ENCODE measurements at regions not wholly inside any gene's neighbourhood (a gene's known extent, or its start where the extent isn't known, plus 50 kb on each side); places are given as distances from the start of the nearest gene placed in this dataset.

GRCh38 chr12:94781835-94782234 is 131.5 kb upstream of the TMCC3 start:
- DNase-seq (ENCODE audit: low spot score): no peak

GRCh38 chr12:94779485-94779884 is 129.1 kb upstream of the TMCC3 start:
- DNase-seq (ENCODE audit: low spot score): no peak

GRCh38 chr12:94777936-94778335 is 127.6 kb upstream of the TMCC3 start:
- DNase-seq (ENCODE audit: low spot score): no peak

GRCh38 chr12:94775710-94776109 is 125.4 kb upstream of the TMCC3 start:
- no peak for DNase-seq (ENCODE audit: low spot score)

- no peak for DNase-seq (ENCODE audit: low spot score)
Observed at GRCh38 chr12:94771741-94772140, 121.4 kb upstream of the TMCC3 start.

- no peak for DNase-seq (ENCODE audit: low spot score)
Observed at GRCh38 chr12:94771199-94771598, 120.8 kb upstream of the TMCC3 start.

- DNase-seq (ENCODE audit: low spot score): no peak
Observed at GRCh38 chr12:94770791-94771190, 120.4 kb upstream of the TMCC3 start.

GRCh38 chr12:94769776-94770759 is 119.7 kb upstream of the TMCC3 start:
- no peak for DNase-seq (ENCODE audit: low spot score)

DNA sequence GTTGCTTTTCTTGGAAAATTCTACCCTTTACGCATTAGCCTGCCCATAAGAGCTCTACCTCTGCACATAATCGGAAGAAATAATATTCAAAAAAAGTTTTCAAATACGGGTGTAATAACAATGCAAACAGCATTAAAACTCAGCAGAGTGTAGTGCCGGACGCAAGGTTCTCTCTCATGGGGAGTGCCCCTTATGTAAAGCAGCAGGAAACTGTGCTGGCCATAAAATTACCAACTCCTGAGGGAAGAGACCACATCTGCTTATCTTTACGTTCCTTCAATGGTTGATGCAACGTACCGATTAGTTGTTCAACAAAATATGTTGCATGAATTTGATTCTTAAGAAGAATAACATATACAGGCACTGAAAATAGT is 118.7 kb upstream of the TMCC3 start:
- no peak for DNase-seq (ENCODE audit: low spot score)

- DNase-seq (ENCODE audit: low spot score): no peak
Observed at GRCh38 chr12:94768398-94769046, 118.2 kb upstream of the TMCC3 start.

- no peak for DNase-seq (ENCODE audit: low spot score)
Observed at GRCh38 chr12:94767956-94768355, 117.6 kb upstream of the TMCC3 start.

- DNase-seq (ENCODE audit: low spot score): no peak
Observed at GRCh38 chr12:94766397-94766796, 116.0 kb upstream of the TMCC3 start.

DNA sequence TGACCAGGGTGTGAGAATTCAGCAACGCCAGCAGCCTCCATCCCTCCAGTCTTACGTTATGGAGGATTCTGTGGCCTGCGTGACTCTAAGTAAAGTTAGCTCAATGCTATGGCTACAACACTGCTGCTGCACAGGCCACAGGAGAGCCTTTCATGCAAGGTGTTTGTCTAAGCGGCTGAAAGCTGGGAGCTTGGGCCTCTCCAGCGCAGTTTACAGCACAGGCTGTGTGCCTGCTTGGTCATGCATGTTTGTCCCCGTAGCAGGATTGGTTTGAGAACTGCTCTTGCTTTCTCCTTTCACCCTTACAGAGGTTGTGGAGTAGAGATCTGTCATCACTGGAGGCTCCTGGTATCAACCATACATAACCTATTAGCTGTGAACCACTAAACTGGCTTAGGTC is 113.1 kb upstream of the TMCC3 start:
- no peak for DNase-seq (ENCODE audit: low spot score)

- no peak for DNase-seq (ENCODE audit: low spot score)
Observed at GRCh38 chr12:94762943-94763342, 112.6 kb upstream of the TMCC3 start.

- no peak for DNase-seq (ENCODE audit: low spot score)
Observed at GRCh38 chr12:94762259-94762942, 112.0 kb upstream of the TMCC3 start.

- DNase-seq (ENCODE audit: low spot score): no peak
Observed at GRCh38 chr12:94761559-94761958, 111.2 kb upstream of the TMCC3 start.

DNA sequence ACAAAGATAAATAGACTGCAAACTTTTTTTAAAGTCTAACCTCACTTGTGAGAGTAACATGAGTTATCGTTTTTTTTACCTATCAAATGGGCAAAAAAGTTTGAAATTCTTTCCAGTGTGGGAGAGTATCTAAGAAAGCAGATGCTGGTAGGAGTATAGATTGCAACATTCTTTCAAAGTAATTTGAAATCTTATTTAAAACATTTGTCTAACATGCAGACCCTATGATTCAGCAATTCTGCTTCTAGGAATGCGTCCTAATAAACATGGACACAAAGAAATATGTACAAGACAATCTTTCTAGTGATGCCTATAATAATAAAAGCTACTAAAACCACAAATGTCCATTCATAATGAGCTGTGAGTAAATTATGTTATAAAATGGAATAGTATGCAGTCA is 110.4 kb upstream of the TMCC3 start:
- no peak for DNase-seq (ENCODE audit: low spot score)

DNA sequence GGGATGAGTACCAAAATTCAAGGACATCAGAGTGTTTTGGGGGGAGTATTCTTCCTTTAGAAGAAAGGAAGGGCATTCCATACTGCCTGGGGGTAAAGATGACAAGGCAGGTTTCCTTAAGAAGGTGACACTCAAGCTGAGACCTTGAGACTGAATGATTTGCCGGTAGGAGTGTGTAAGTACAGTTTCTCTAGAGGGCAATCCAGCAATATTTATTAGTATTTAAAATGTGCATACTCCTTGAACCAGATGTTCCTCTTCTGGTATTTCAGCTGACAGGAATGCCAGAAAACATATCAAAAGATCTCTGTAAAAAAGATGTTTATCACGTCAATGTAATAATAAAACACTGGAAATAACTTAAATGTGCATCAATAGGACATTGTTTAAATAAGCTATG is 106.4 kb upstream of the TMCC3 start:
- DNase-seq (ENCODE audit: low spot score): no peak

- no peak for DNase-seq (ENCODE audit: low spot score)
Observed at GRCh38 chr12:94755598-94755997, 105.2 kb upstream of the TMCC3 start.

DNA sequence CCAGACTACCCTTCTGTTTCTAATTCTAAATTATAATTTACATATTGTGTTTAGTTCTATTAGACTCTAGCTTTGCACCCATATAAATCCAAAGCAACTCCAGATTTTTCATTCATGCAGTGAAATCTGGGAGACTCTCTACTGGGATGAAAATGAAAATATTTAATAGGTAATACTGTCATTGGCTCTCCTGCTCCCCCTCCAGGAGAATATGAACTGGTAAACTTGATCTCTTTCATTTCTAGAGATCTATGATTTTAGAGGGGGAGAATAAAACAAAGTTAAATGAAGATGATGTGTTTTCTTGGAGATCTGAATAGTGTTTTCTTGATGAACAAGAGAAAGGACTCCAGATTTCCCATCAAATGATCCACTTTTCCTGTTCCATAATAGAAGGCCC is 104.3 kb upstream of the TMCC3 start:
- DNase-seq (ENCODE audit: low spot score): no peak

DNA sequence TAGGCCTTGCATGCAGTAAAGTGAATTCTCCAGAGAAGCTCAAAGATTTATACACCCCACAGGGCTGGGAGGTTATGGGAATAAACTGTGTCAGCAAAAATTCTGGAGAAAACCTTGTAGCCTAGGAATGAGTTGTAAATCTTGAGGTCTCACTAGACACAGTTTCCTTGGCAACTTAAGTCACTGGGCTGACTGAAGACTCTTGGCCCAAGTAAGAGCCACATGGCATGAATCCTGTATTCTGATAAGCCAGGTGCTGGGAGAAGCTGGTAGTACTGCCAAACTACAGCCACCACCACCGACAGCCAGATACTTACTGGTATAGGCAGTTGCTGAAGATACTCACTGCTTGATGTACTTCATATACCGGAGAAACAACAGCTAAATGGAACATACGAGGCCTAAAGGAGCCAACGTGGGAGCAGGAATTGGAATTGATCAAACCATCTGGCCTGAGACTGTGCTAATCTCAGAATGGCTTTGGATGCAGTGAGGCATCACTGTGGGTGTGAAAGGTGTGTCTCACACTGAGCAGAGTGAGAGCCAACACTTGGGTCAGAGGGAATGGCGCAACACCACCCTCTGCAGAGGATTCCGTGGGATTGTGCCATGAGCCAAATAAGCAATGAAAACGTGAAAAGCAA is 102.8 kb upstream of the TMCC3 start:
- peak; percentile 74 for DNase-seq (ENCODE audit: low spot score)

DNA sequence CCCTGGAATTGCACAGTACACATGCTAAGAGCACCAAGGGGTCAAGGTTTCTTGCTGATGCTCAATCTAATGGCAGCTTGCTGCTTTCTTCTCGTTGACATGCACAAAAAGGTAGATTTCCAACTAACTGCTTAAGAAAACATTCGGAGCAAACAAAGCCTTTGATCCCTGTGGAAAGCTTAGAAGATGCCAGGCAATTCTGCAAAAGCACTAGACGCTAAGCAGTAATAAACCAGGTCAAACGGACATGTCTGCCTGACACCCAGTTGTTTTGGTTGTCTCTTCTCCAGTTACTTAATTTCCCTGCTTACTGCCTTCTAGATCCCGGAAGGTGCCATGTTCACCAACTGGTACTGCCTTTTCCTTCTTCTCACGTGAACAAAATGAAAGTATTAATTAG is 100.5 kb upstream of the TMCC3 start:
- DNase-seq (ENCODE audit: low spot score): no peak

Measured in cerebellar cortex (tissue), 1 donor.